H1 (cell line): ENCODE measurements at regions not wholly inside any gene's neighbourhood (a gene's known extent, or its start where the extent isn't known, plus 50 kb on each side); places are given as distances from the start of the nearest gene placed in this dataset.

Source experiments
- CTCF ChIA-PET: fragments of 300-600 bp; sonication (Branson Sonifier 250); formaldehyde crosslinking; loops from one replicate; lab custom pipeline; 2021; ENCODE audit not compliant: partially characterized antibody; lab: Charles Lee
- POLR2A ChIA-PET: fragments of 300-600 bp; sonication (Branson Sonifier 250); formaldehyde crosslinking; loops from one replicate; lab custom pipeline; 2021; ENCODE audit warnings: inconsistent platforms; ENCODE audit not compliant: partially characterized antibody; lab: Charles Lee
- DNase-seq, 2 experiments: peaks; one replicate each; pipeline versions ENCODE4 v3.0.0 to v3.0.0-alpha.2; 2010 to 2022; ENCODE audit warnings: low spot score in 2 of 2, low read depth in 1 of 2, mixed read lengths in 1 of 2
- FAIRE-seq: peaks from 2 replicates; lab custom pipeline; 2011; peaks lifted over from hg19 to GRCh38; lab: Jason Lieb, UNC
- H2AFZ ChIP-seq: 2 replicates; pipeline ENCODE4 v1.8.1; 2012; ENCODE audit warnings: low read length, inconsistent platforms
- H2AK5ac ChIP-seq: 2 replicates; pipeline ENCODE4 v1.6.1; 2013; ENCODE audit warnings: low read depth, low read length
- H2BK120ac ChIP-seq: replicated peaks from 2 replicates; pipeline ENCODE3; 2013; ENCODE audit warnings: low read depth, low read length, inconsistent platforms
- H2BK12ac ChIP-seq: 2 replicates; pipeline ENCODE4 v1.6.1; 2013; ENCODE audit warnings: low read depth, low read length
- H2BK15ac ChIP-seq: 2 replicates; pipeline ENCODE4 v1.6.1; 2013; ENCODE audit warnings: low read length
- H2BK20ac ChIP-seq: 2 replicates; pipeline ENCODE4 v1.6.1; 2013; ENCODE audit warnings: low read length
- H2BK5ac ChIP-seq: 2 replicates; pipeline ENCODE4 v1.6.1; 2013; ENCODE audit warnings: low read depth, low read length
- H3K14ac ChIP-seq: 2 replicates; pipeline ENCODE4 v1.6.1; 2013; ENCODE audit warnings: inconsistent platforms; ENCODE audit not compliant: insufficient read length
- H3K18ac ChIP-seq: 2 replicates; pipeline ENCODE4 v1.6.1; 2013; ENCODE audit warnings: low read length; ENCODE audit errors: extremely low read depth
- H3K23ac ChIP-seq: 2 replicates; pipeline ENCODE4 v1.6.1; 2013; ENCODE audit warnings: inconsistent platforms; ENCODE audit not compliant: insufficient read length
- H3K23me2 ChIP-seq: 2 replicates; pipeline ENCODE4 v1.6.1; 2013; ENCODE audit warnings: low read depth, low read length
- H3K27ac ChIP-seq: 2 replicates; pipeline ENCODE4 v1.6.1; 2011; ENCODE audit warnings: low read depth, low read length, inconsistent platforms
- H3K27me3 ChIP-seq, 4 experiments: replicated peaks in 1 of 4; 1 replicate in 1 of 4; 2 replicates in 3 of 4; pipeline versions ENCODE4 v1.6.1 to v1.8.1; 2011 to 2013; ENCODE audit warnings: low read length in 3 of 4, mild to moderate bottlenecking in 3 of 4, inconsistent platforms in 2 of 4, mixed read lengths in 2 of 4, moderate library complexity in 1 of 4; ENCODE audit not compliant: control insufficient read depth in 3 of 4, insufficient read depth in 3 of 4; ENCODE audit errors: extremely low read depth in 1 of 4
- H3K36me3 ChIP-seq, 4 experiments: 2 replicates each; pipeline versions ENCODE4 v1.6.1 to v1.8.1; 2011 to 2013; ENCODE audit warnings: mild to moderate bottlenecking in 4 of 4, low read length in 3 of 4, moderate library complexity in 2 of 4, control low read depth in 1 of 4, inconsistent platforms in 1 of 4; ENCODE audit not compliant: insufficient read depth in 4 of 4, control insufficient read depth in 2 of 4
- H3K4ac ChIP-seq: replicated peaks from 2 replicates; pipeline ENCODE3; 2013; ENCODE audit warnings: low read length, low read depth, mixed read lengths, inconsistent platforms; ENCODE audit not compliant: insufficient read length
- H3K4me1 ChIP-seq, 4 experiments: replicated peaks in 1 of 4; 1 replicate in 1 of 4; 2 replicates in 3 of 4; pipeline versions ENCODE4 v1.6.1 to v1.8.1; 2011 to 2013; ENCODE audit warnings: low read length in 3 of 4, inconsistent platforms in 2 of 4, mixed read lengths in 1 of 4; ENCODE audit not compliant: insufficient read depth in 4 of 4, control insufficient read depth in 3 of 4
- H3K4me2 ChIP-seq, 2 experiments: 2 replicates each; pipeline versions ENCODE4 v1.6.1 to v1.8.1; 2011 to 2013; ENCODE audit warnings: low read depth in 2 of 2, low read length in 2 of 2, control low read depth in 1 of 2, inconsistent platforms in 1 of 2, mild to moderate bottlenecking in 1 of 2; ENCODE audit not compliant: insufficient read depth in 1 of 2
- H3K4me3 ChIP-seq, 4 experiments: fragments of 200-600, 300-600 bp in 1 of 4; sonication (generic), shearing (Covaris generic), sonication (Bioruptor Twin) in 1 of 4; 2 replicates each; pipeline versions ENCODE4 v1.5.1 to v1.8.1; 2011 to 2016; ENCODE audit warnings: low read length in 4 of 4, low read depth in 3 of 4, control low read depth in 2 of 4, inconsistent platforms in 2 of 4, mild to moderate bottlenecking in 2 of 4, mixed read lengths in 1 of 4, moderate library complexity in 1 of 4; ENCODE audit not compliant: insufficient read depth in 2 of 4; ENCODE audit errors: extremely low read depth in 1 of 4
- H3K56ac ChIP-seq: replicated peaks from 2 replicates; pipeline ENCODE3; 2013; ENCODE audit warnings: low read depth, mild to moderate bottlenecking, mixed read lengths, low read length, inconsistent platforms; ENCODE audit not compliant: insufficient read length
- H3K79me1 ChIP-seq: 2 replicates; pipeline ENCODE4 v1.6.1; 2013; ENCODE audit warnings: low read depth, low read length, control low read depth
- H3K79me2 ChIP-seq, 2 experiments: 2 replicates each; pipeline versions ENCODE4 v1.6.1 to v1.8.1; 2012 to 2013; ENCODE audit warnings: low read length in 2 of 2, mild to moderate bottlenecking in 2 of 2, inconsistent platforms in 1 of 2; ENCODE audit not compliant: insufficient read depth in 2 of 2, control insufficient read depth in 1 of 2
- H3K9ac ChIP-seq, 4 experiments: replicated peaks in 1 of 4; 1 replicate in 1 of 4; 2 replicates in 3 of 4; pipeline versions ENCODE4 v1.6.1 to v1.8.1; 2011 to 2013; ENCODE audit warnings: low read depth in 3 of 4, low read length in 3 of 4, control low read depth in 2 of 4, mild to moderate bottlenecking in 2 of 4, moderate library complexity in 2 of 4, inconsistent platforms in 1 of 4; ENCODE audit errors: extremely low read depth in 1 of 4
- H3K9me3 ChIP-seq, 2 experiments: 2 replicates each; pipeline versions ENCODE4 v1.6.1 to v1.8.1; 2012 to 2013; ENCODE audit warnings: mild to moderate bottlenecking in 2 of 2, moderate library complexity in 2 of 2, control low read depth in 1 of 2, inconsistent platforms in 1 of 2, low read depth in 1 of 2, low read length in 1 of 2, mixed read lengths in 1 of 2; ENCODE audit not compliant: insufficient read depth in 2 of 2
- H4K20me1 ChIP-seq, 2 experiments: replicated peaks in 1 of 2; 2 replicates each; pipeline versions ENCODE3 to v1.8.1; 2011 to 2013; ENCODE audit warnings: inconsistent platforms in 2 of 2, low read length in 2 of 2, mild to moderate bottlenecking in 1 of 2; ENCODE audit not compliant: insufficient read depth in 2 of 2, control insufficient read depth in 1 of 2
- H4K5ac ChIP-seq: 2 replicates; pipeline ENCODE4 v1.6.1; 2013; ENCODE audit warnings: low read length, low read depth, mixed read lengths, inconsistent platforms; ENCODE audit not compliant: insufficient read length
- H4K8ac ChIP-seq: 2 replicates; pipeline ENCODE4 v1.8.0; 2013; ENCODE audit warnings: mild to moderate bottlenecking, moderate library complexity, low read length, inconsistent platforms; ENCODE audit not compliant: insufficient read depth; ENCODE audit errors: extremely low read depth
- H4K91ac ChIP-seq: replicated peaks from 2 replicates; pipeline ENCODE3; 2013; ENCODE audit warnings: low read length, mixed read lengths, inconsistent platforms; ENCODE audit not compliant: insufficient read length
- CEBPB ChIP-seq: IDR thresholded peaks from 2 replicates; pipeline ENCODE4 v1.6.1; 2012; ENCODE audit warnings: low read depth, low read length
- CTBP2 ChIP-seq: IDR thresholded peaks from 2 replicates; pipeline ENCODE4 v1.7.0; 2011; ENCODE audit warnings: borderline replicate concordance, mild to moderate bottlenecking, moderate library complexity, mixed read lengths, low read length; ENCODE audit not compliant: insufficient read depth, insufficient read length
- POLR2A ChIP-seq, 2 experiments: IDR thresholded peaks; 1 replicate in 1 of 2; 2 replicates in 1 of 2; pipeline ENCODE4 v1.6.1; 2011; ENCODE audit warnings: low read depth in 2 of 2, low read length in 2 of 2, mild to moderate bottlenecking in 2 of 2; ENCODE audit errors: control extremely low read depth in 1 of 2
- RBBP5 ChIP-seq: IDR thresholded peaks from 2 replicates; pipeline ENCODE4 v1.7.1; 2012; ENCODE audit warnings: low read depth, mild to moderate bottlenecking, inconsistent platforms, low read length, moderate library complexity, borderline replicate concordance
- TEAD4 ChIP-seq: IDR thresholded peaks from 2 replicates; pipeline ENCODE4 v1.6.1; 2012; ENCODE audit warnings: low read depth, low read length, inconsistent platforms, mixed read lengths
- ZNF274 ChIP-seq: IDR thresholded peaks from 2 replicates; pipeline ENCODE4 v1.7.0; 2012; ENCODE audit warnings: low read length, borderline replicate concordance; ENCODE audit errors: extremely low read depth
- WGBS, 2 experiments: shearing (Covaris generic) in 1 of 2; methylation state at CpG; one replicate each; pipeline versions ENCODE4 v1.1.6 to v1.1.7; 2013 to 2015; ENCODE audit warnings: low lambda C conversion rate in 2 of 2, mixed read lengths in 2 of 2, inconsistent platforms in 1 of 2, low coverage in 1 of 2, missing lambda C conversion rate in 1 of 2; ENCODE audit not compliant: insufficient replicate concordance in 2 of 2, insufficient coverage in 1 of 2, insufficient read length in 1 of 2; ENCODE audit errors: extremely low coverage in 1 of 2, missing lambda C conversion rate in 1 of 2; 5-methylcytosine and 5-hydroxymethylcytosine counted together

DNA sequence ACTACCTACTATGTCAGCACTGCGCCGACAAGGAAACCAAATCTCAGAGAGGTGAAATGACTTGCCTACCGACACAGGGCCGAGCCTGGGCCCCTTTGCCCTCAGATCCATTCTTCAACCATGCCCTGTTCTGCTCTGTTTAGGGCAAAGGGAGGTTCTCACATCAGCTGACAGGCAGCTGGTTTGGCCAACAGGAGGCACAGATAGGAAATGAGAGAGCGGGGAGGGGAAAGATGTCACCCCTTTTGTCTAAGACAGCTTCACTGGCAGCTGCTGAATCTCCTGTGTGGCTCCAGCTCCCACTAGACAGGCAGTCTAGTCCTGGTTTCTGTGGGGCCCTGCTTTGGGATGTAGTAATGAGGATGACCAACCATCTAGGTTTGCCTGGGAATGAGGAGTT lies 158.7 kb downstream of the TMEM200A start:
- no peak overlapping the region for H3K4me3 ChIP-seq
- TF ChIP-seq CEBPB (no peak), CTBP2 (no peak), RBBP5 (no peak), TEAD4 (no peak), POLR2A (IDR thresholded peaks at IDR 0.05; ENCODE audit: control extremely low read depth in 1 of 2, low read depth in 2 of 2, low read length in 2 of 2) (no peak), ZNF274 (no peak)

More for the DNA sequence above, 158.7 kb downstream of the TMEM200A start:
- no peak overlapping the region for H4K91ac ChIP-seq
- H2AK5ac ChIP-seq: no peak overlapping the region
- no peak for FAIRE-seq
- H3K56ac ChIP-seq: no peak overlapping the region
- H3K4me1 ChIP-seq: no peaks in the 10 kb centered on the region
- no peak overlapping the region for H2AFZ ChIP-seq
- no peak overlapping the region for H2BK5ac ChIP-seq
- 92% methylated on average over 5 of the region's 5 CpGs; no CpG with 5 or more reads in 1 of the 2 experiments for WGBS, 2 experiments
- no peaks in the 10 kb centered on the region for H4K20me1 ChIP-seq
- H4K8ac ChIP-seq: no peak overlapping the region
- H3K36me3 ChIP-seq: no peaks in the 10 kb centered on the region
- H3K18ac ChIP-seq: no peak overlapping the region
- H2BK20ac ChIP-seq: no peak overlapping the region
- H3K23me2 ChIP-seq: no peaks in the 10 kb centered on the region
- H3K27ac ChIP-seq: no peak overlapping the region
- H3K14ac ChIP-seq: no peak overlapping the region
- H3K4me2 ChIP-seq: no peak overlapping the region
- no peak overlapping the region for H2BK120ac ChIP-seq
- H3K79me2 ChIP-seq: no peaks in the 10 kb centered on the region
- no peak overlapping the region for H2BK12ac ChIP-seq
- H3K9ac ChIP-seq: no peak overlapping the region
- CTCF ChIA-PET: interaction anchor here (0.9 to 1.3 kb wide), 2 partner anchors 199 to 202 kb away, joined by 3 read pairs; no protein-coding TSS in a partner anchor
- H3K79me1 ChIP-seq: no peaks in the 10 kb centered on the region
- H3K23ac ChIP-seq: no peak overlapping the region
- DNase-seq: no peak
- H3K4ac ChIP-seq: no peak overlapping the region
- no peak overlapping the region for H4K5ac ChIP-seq
- H3K27me3 ChIP-seq: no peaks in the 10 kb centered on the region
- H3K9me3 ChIP-seq: no peaks in the 10 kb centered on the region
- H2BK15ac ChIP-seq: no peak overlapping the region
- POLR2A ChIA-PET: no interaction called here
